ENCODE measurements at regions not wholly inside any gene's neighbourhood (a gene's known extent, or its start where the extent isn't known, plus 50 kb on each side); places are given as distances from the start of the nearest gene placed in this dataset.

DNA sequence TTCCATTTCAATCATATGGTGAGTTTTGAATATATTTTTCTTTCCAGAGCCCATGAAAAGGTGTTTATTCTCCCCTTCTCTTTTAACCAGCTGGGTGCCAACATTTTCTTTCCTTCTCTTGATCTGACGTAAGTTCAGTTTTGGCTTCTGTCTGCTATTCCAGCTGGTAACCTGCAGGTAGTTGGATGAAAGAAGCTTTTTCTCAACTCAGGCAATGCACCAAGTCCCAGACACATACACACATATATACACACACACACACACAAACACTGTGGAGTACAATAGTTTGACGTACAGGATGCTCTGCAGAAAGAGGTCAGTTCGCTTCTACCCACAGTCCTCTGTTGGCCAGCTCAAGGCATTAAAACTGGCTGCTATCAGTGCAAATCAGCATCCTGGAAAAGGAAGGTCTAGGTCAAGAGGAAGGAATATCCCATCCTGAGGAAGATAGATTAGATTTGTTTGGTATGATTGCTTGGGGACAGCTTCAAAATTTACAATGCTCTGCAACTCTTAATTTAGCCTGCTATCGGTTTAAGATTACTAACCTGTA lies 214.3 kb upstream of the SEMA6A start:
- Histone ChIP-seq H3K27me3 (ENCODE audit: control insufficient read depth, extremely low read depth, insufficient read depth, low read length) (no peaks in the 10 kb centered on the region), H2AFZ (ENCODE audit: control insufficient read depth, low read length) (no peak overlapping the region), H4K20me1 (ENCODE audit: control insufficient read depth, extremely low read depth, insufficient read depth, low read length) (no peaks in the 10 kb centered on the region), H3K9me3 (ENCODE audit: control insufficient read depth, low read depth, low read length) (no peaks in the 10 kb centered on the region), H3K4me1 (ENCODE audit: control insufficient read depth, extremely low read depth, insufficient read depth, low read length) (no peaks in the 10 kb centered on the region), H3K4me2 (ENCODE audit: control insufficient read depth, extremely low read depth, insufficient read depth, low read depth, low read length) (no peak overlapping the region), H3K9ac (ENCODE audit: control insufficient read depth, extremely low read depth, insufficient read depth, low read length) (no peak overlapping the region), H3K9me1 (ENCODE audit: control insufficient read depth, extremely low read depth, insufficient read depth, low read length) (no peaks in the 10 kb centered on the region), H3K36me3 (ENCODE audit: control insufficient read depth in 2 of 2, extremely low read depth in 1 of 2, insufficient read depth in 2 of 2, low read length in 2 of 2) (no peaks in the 10 kb centered on the region), H3K4me3 (ENCODE audit: control insufficient read depth in 2 of 3, extremely low read depth in 1 of 3, insufficient read depth in 2 of 3, low read depth in 1 of 3, low read length in 3 of 3) (no peak overlapping the region), H3K27ac (ENCODE audit: control insufficient read depth, insufficient read depth, low read length) (no peak overlapping the region), H3K79me2 (ENCODE audit: control insufficient read depth, insufficient read depth, low read length) (no peaks in the 10 kb centered on the region)
- dilution Hi-C loops (cut with MboI; ENCODE audit: extremely low pct_ligation_motif_present, low sequenced_read_pairs): no loop called here
- TF ChIP-seq EZH2 (IDR thresholded peaks at IDR 0.05; ENCODE audit: low read length): no peak
- no peak for DNase-seq (ENCODE audit: low read depth, low spot score)
- FAIRE-seq: no peak

DNA sequence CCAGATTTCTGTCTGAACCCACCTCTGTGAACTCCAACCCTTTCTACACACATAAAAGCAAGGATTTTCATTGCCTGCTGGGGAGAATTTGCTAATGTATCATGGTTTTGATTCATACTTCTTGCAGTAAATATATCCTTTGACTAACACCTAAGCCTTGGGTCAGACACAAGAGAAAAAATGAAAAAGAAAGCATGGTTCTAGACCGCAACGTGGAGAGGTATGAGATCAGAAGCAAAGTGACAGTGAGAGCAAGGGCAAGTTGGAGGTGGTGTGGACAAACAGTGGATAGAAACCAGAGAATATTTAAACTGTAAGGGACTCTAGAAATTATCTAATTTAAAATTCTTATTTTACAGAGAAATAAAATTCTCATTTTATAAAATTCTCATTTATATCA lies 212.9 kb upstream of the SEMA6A start:
- Histone ChIP-seq H3K9ac (ENCODE audit: control insufficient read depth, extremely low read depth, insufficient read depth, low read length) (no peak overlapping the region), H3K79me2 (ENCODE audit: control insufficient read depth, insufficient read depth, low read length) (no peaks in the 10 kb centered on the region), H3K4me2 (ENCODE audit: control insufficient read depth, extremely low read depth, insufficient read depth, low read depth, low read length) (no peak overlapping the region), H4K20me1 (ENCODE audit: control insufficient read depth, extremely low read depth, insufficient read depth, low read length) (no peaks in the 10 kb centered on the region), H3K9me1 (ENCODE audit: control insufficient read depth, extremely low read depth, insufficient read depth, low read length) (no peaks in the 10 kb centered on the region), H3K27ac (ENCODE audit: control insufficient read depth, insufficient read depth, low read length) (no peak overlapping the region), H3K4me1 (ENCODE audit: control insufficient read depth, extremely low read depth, insufficient read depth, low read length) (no peaks in the 10 kb centered on the region), H3K9me3 (ENCODE audit: control insufficient read depth, low read depth, low read length) (no peaks in the 10 kb centered on the region), H2AFZ (ENCODE audit: control insufficient read depth, low read length) (no peak overlapping the region), H3K36me3 (ENCODE audit: control insufficient read depth in 2 of 2, extremely low read depth in 1 of 2, insufficient read depth in 2 of 2, low read length in 2 of 2) (no peaks in the 10 kb centered on the region), H3K27me3 (ENCODE audit: control insufficient read depth, extremely low read depth, insufficient read depth, low read length) (no peaks in the 10 kb centered on the region), H3K4me3 (ENCODE audit: control insufficient read depth in 2 of 3, extremely low read depth in 1 of 3, insufficient read depth in 2 of 3, low read depth in 1 of 3, low read length in 3 of 3) (no peak overlapping the region)
- FAIRE-seq: no peak
- DNase-seq (ENCODE audit: low read depth, low spot score): no peak
- TF ChIP-seq, protein P1, sequence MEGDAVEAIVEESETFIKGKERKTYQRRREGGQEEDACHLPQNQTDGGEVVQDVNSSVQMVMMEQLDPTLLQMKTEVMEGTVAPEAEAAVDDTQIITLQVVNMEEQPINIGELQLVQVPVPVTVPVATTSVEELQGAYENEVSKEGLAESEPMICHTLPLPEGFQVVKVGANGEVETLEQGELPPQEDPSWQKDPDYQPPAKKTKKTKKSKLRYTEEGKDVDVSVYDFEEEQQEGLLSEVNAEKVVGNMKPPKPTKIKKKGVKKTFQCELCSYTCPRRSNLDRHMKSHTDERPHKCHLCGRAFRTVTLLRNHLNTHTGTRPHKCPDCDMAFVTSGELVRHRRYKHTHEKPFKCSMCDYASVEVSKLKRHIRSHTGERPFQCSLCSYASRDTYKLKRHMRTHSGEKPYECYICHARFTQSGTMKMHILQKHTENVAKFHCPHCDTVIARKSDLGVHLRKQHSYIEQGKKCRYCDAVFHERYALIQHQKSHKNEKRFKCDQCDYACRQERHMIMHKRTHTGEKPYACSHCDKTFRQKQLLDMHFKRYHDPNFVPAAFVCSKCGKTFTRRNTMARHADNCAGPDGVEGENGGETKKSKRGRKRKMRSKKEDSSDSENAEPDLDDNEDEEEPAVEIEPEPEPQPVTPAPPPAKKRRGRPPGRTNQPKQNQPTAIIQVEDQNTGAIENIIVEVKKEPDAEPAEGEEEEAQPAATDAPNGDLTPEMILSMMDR (optimal IDR thresholded peaks at IDR 0.05 in 1 of 3, IDR thresholded peaks at IDR 0.05 in 1 of 3, conservative IDR thresholded peaks at IDR 0.05 in 1 of 3; ENCODE audit: extremely low read depth in 1 of 3, insufficient read depth in 2 of 3, low read length in 3 of 3): no peak
- no peak for TF ChIP-seq EZH2 (IDR thresholded peaks at IDR 0.05; ENCODE audit: low read length)
- dilution Hi-C loops (cut with MboI; ENCODE audit: extremely low pct_ligation_motif_present, low sequenced_read_pairs): no loop called here

DNA sequence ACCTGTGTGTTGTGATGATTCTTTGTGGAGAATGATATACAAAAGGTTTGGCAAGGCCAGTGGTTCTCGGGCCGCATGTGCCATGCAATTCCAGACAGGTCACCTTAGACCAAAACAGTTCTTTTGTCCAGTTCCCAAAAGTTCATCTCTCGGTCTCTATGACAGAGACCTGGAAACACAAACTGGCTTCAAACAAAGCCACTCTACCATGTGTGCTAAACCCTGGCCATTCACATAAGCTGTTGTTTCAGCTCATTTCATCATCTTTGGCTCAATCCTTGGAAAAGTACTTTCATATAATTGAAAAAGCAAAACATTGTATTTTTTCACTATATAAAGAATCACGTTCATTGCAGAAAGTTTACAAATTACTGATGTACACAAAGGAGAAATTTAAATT lies 210.5 kb upstream of the SEMA6A start:
- Histone ChIP-seq H2AFZ (ENCODE audit: control insufficient read depth, low read length) (no peak overlapping the region), H3K4me3 (ENCODE audit: control insufficient read depth in 2 of 3, extremely low read depth in 1 of 3, insufficient read depth in 2 of 3, low read depth in 1 of 3, low read length in 3 of 3) (no peak overlapping the region), H3K9me1 (ENCODE audit: control insufficient read depth, extremely low read depth, insufficient read depth, low read length) (no peaks in the 10 kb centered on the region), H3K27ac (ENCODE audit: control insufficient read depth, insufficient read depth, low read length) (no peak overlapping the region), H3K9ac (ENCODE audit: control insufficient read depth, extremely low read depth, insufficient read depth, low read length) (no peak overlapping the region), H4K20me1 (ENCODE audit: control insufficient read depth, extremely low read depth, insufficient read depth, low read length) (no peaks in the 10 kb centered on the region), H3K4me1 (ENCODE audit: control insufficient read depth, extremely low read depth, insufficient read depth, low read length) (no peaks in the 10 kb centered on the region), H3K9me3 (ENCODE audit: control insufficient read depth, low read depth, low read length) (no peaks in the 10 kb centered on the region), H3K4me2 (ENCODE audit: control insufficient read depth, extremely low read depth, insufficient read depth, low read depth, low read length) (no peak overlapping the region), H3K27me3 (ENCODE audit: control insufficient read depth, extremely low read depth, insufficient read depth, low read length) (no peaks in the 10 kb centered on the region), H3K79me2 (ENCODE audit: control insufficient read depth, insufficient read depth, low read length) (no peaks in the 10 kb centered on the region), H3K36me3 (ENCODE audit: control insufficient read depth in 2 of 2, extremely low read depth in 1 of 2, insufficient read depth in 2 of 2, low read length in 2 of 2) (no peaks in the 10 kb centered on the region)
- no peak for FAIRE-seq
- dilution Hi-C loops (cut with MboI; ENCODE audit: extremely low pct_ligation_motif_present, low sequenced_read_pairs): no loop called here
- TF ChIP-seq EZH2 (IDR thresholded peaks at IDR 0.05; ENCODE audit: low read length): no peak
- TF ChIP-seq, protein P1 (optimal IDR thresholded peaks at IDR 0.05 in 1 of 3, IDR thresholded peaks at IDR 0.05 in 1 of 3, conservative IDR thresholded peaks at IDR 0.05 in 1 of 3; ENCODE audit: extremely low read depth in 1 of 3, insufficient read depth in 2 of 3, low read length in 3 of 3): no peak
- no peak for DNase-seq (ENCODE audit: low read depth, low spot score)

Data from keratinocyte (primary cell).